ENCODE measurements at regions not wholly inside any gene's neighbourhood (a gene's known extent, or its start where the extent isn't known, plus 50 kb on each side); places are given as distances from the start of the nearest gene placed in this dataset.

GRCh38 chr3:83500931-83501330, 1457.9 kb upstream of the CADM2 start:
- H3K9me3 ChIP-seq (replicated peaks; ENCODE audit: control insufficient read depth, insufficient read depth, low read length) = no peaks in the 10 kb centered on the region
- H3K4me3 ChIP-seq = no peak overlapping the region
- H3K4me1 ChIP-seq (ENCODE audit: control insufficient read depth, insufficient read depth, low read length) = no peaks in the 10 kb centered on the region
- no peak overlapping the region for H3K9ac ChIP-seq (ENCODE audit: control insufficient read depth, insufficient read depth, low read length)
- ATAC-seq (no peak), FAIRE-seq (no peak), DNase-seq (ENCODE audit: low read depth, low spot score) (no peak)
- TF ChIP-seq SRF (IDR thresholded peaks at IDR 0.05; ENCODE audit: low read depth in 2 of 2, low read length in 2 of 2) = no peak
- TF ChIP-seq ZBTB11 (CRISPR knock-in tag; IDR thresholded peaks at IDR 0.05) = no peak
- TF ChIP-seq EP300 (IDR thresholded peaks at IDR 0.05; ENCODE audit: borderline replicate concordance in 1 of 2, control insufficient read depth in 1 of 2, low read depth in 2 of 2, low read length in 2 of 2) = no peak
- TF ChIP-seq MYC (IDR thresholded peaks at IDR 0.05; ENCODE audit: insufficient read depth, insufficient read length, insufficient replicate concordance, low read length, severe bottlenecking) = no peak
- TF ChIP-seq NR2F1 (conservative IDR thresholded peaks at IDR 0.05) = no peak
- TF ChIP-seq MTA3 (IDR thresholded peaks at IDR 0.05; ENCODE audit: borderline replicate concordance, low read length) = no peak
- TF ChIP-seq CHD2 (IDR thresholded peaks at IDR 0.05; ENCODE audit: borderline replicate concordance, low read depth, low read length) = no peak
- TF ChIP-seq POLR2A (IDR thresholded peaks at IDR 0.05; ENCODE audit: low read depth, low read length) = no peak
- no peak for TF ChIP-seq BCL3 (IDR thresholded peaks at IDR 0.05; ENCODE audit: borderline replicate concordance, insufficient read depth, low read depth, low read length, poor library complexity, severe bottlenecking)
- no peak for TF ChIP-seq TCF12 (IDR thresholded peaks at IDR 0.05; ENCODE audit: low read depth, low read length)
- no peak for TF ChIP-seq ATF2 (IDR thresholded peaks at IDR 0.05; ENCODE audit: low read length)
- no peak for TF ChIP-seq NKRF (conservative IDR thresholded peaks at IDR 0.05)
- TF ChIP-seq POLR2AphosphoS5 (IDR thresholded peaks at IDR 0.05; ENCODE audit: low read length) = no peak
- TF ChIP-seq JUNB (IDR thresholded peaks at IDR 0.05) = no peak
- no peak for TF ChIP-seq NR2C2 (IDR thresholded peaks at IDR 0.05; ENCODE audit: borderline replicate concordance, control insufficient read depth, insufficient read length, low read depth)
- TF ChIP-seq MEF2A (IDR thresholded peaks at IDR 0.05; ENCODE audit: insufficient read depth, low read depth, low read length) = no peak
- no peak for TF ChIP-seq PAX5 (IDR thresholded peaks at IDR 0.05; ENCODE audit: borderline replicate concordance, low read depth, low read length)
- no peak overlapping the region for H2AFZ ChIP-seq (ENCODE audit: control insufficient read depth, low read depth, low read length)
- H3K36me3 ChIP-seq (ENCODE audit: control insufficient read depth in 2 of 2, insufficient read depth in 2 of 2, low read length in 1 of 2) = no peaks in the 10 kb centered on the region
- 4% methylated on average over 2 of the region's 2 CpGs for WGBS (ENCODE audit: insufficient coverage, insufficient replicate concordance, low lambda C conversion rate, missing lambda C conversion rate)
- H3K27ac ChIP-seq (ENCODE audit: control insufficient read depth, insufficient read depth) = no peak overlapping the region
- intact Hi-C loops (cut with micrococcal nuclease; ENCODE audit: unreplicated experiment) (no loop called here), in situ Hi-C loops (cut with MboI) (no loop called here)
- H4K20me1 ChIP-seq (ENCODE audit: control insufficient read depth, insufficient read depth) = no peaks in the 10 kb centered on the region
- POLR2A ChIA-PET = no interaction called here
- SMC1A ChIA-PET (ENCODE audit: uncharacterized antibody, unreplicated experiment) = interaction anchor here (0.6 kb wide), 1 partner anchor 180 kb away, joined by 3 read pairs; no protein-coding TSS in a partner anchor
- no peak overlapping the region for H3K4me2 ChIP-seq (ENCODE audit: control insufficient read depth, insufficient read depth)
- RAD21 ChIA-PET (ENCODE audit: unreplicated experiment) = no interaction called here
- no TSS peak for BruUV-seq (replicated peaks)
- H3K27me3 ChIP-seq (replicated peaks in 1 of 2; ENCODE audit: control insufficient read depth in 2 of 2, insufficient read depth in 2 of 2, low read length in 1 of 2) = no peaks in the 10 kb centered on the region
- CTCF ChIA-PET = no interaction called here
- H3K79me2 ChIP-seq (ENCODE audit: control insufficient read depth, insufficient read depth, low read length) = no peaks in the 10 kb centered on the region

Measured in GM12878 (cell line).